ENCODE measurements at regions not wholly inside any gene's neighbourhood (a gene's known extent, or its start where the extent isn't known, plus 50 kb on each side); places are given as distances from the start of the nearest gene placed in this dataset.

GRCh38 chr12:131430158-131430742, 280.6 kb upstream of the SFSWAP start:
- TF ChIP-seq CTCF (IDR thresholded peaks at IDR 0.05; ENCODE audit: low read length), result no peak
- TF ChIP-seq EZH2 (IDR thresholded peaks at IDR 0.05; ENCODE audit: borderline replicate concordance, low read length), result no peak

Measured in OCI-LY1 (cell line).